Ramos (cell line): ENCODE measurements at regions not wholly inside any gene's neighbourhood (a gene's known extent, or its start where the extent isn't known, plus 50 kb on each side); places are given as distances from the start of the nearest gene placed in this dataset.

Source experiments
- in situ Hi-C: fragments of 300-500 bp; cut with MboI; formaldehyde crosslinking; loops from one replicate; pipeline ENCODE4 v1.14.3; 2022; ENCODE audit warnings: low sequenced_read_pairs; ENCODE audit not compliant: unreplicated experiment

- in situ Hi-C loops = no loop called here
These were observed 552.0 kb downstream of the SNAPC1 start for GRCh38 chr14:62314221-62314620.

- in situ Hi-C loops = no loop called here
These were observed 552.7 kb downstream of the SNAPC1 start for GRCh38 chr14:62314871-62315270.

DNA sequence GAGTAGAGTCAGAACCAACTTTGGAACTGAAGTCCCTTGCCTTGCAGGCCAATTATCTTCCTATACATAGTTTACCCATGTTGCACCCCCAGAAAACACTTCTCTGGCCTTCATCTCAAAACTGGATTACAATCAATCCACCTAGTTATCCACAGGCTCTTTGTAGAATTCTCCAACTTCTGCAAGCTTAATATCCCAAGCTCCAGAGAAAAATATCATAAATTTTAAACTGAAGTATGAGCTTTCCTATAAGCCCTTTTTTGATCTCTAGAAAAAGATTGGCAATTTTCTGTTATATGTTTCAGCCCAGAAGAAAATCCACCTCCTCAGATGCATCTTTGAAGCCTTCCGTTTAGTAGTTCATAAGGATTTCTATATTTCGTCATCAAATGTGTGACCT is 553.4 kb downstream of the SNAPC1 start:
- in situ Hi-C loops = no loop called here

DNA sequence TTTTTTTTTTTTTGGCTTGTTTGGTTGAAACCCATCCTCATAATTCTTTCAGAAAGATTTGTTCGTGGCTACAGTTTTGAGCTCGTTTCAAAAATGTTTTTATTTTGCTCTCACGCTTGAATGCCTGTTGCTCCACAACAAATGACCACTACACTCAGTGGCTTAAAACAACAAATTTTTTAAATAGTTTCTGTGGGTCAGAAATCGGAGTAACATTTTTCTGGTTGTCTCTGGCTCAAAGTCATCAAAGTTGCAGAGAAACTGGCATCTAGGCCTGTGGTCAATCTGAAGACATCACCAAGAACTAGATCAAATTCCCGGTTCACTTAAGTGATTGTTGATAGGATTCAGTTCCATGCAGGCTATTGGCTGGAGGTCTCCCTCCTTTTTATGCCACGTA is 560.0 kb downstream of the SNAPC1 start:
- in situ Hi-C loops = no loop called here

GRCh38 chr14:62329427-62329826 is 567.2 kb downstream of the SNAPC1 start:
- in situ Hi-C loops = no loop called here

DNA sequence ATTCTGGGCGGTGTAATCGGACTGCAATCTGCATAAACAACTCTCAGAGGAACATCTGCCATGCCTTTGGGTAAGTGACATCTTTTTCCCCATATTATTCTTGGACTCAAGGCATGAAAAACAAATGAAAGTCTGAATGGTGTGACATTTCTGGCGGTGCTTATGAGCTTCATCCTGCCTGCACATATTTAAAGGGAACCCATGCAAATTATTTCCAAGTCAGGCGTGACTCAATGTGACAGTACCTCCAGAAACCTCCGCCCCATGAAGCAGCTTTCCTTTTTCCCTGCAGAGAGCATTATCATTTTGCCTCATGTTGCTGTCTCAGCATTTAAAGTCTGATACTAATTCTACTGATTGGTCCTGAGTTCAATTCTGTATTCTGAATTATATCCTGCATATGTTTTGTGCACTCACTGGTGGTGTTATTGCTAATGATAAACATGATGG is 585.4 kb downstream of the SNAPC1 start:
- in situ Hi-C loops = no loop called here

- in situ Hi-C loops = no loop called here
These were observed 595.1 kb downstream of the SNAPC1 start for GRCh38 chr14:62357362-62357761.

- in situ Hi-C loops = no loop called here
These were observed 601.9 kb downstream of the SNAPC1 start for GRCh38 chr14:62364161-62364560.

- in situ Hi-C loops = no loop called here
These were observed 602.6 kb downstream of the SNAPC1 start for GRCh38 chr14:62364800-62365280.

DNA sequence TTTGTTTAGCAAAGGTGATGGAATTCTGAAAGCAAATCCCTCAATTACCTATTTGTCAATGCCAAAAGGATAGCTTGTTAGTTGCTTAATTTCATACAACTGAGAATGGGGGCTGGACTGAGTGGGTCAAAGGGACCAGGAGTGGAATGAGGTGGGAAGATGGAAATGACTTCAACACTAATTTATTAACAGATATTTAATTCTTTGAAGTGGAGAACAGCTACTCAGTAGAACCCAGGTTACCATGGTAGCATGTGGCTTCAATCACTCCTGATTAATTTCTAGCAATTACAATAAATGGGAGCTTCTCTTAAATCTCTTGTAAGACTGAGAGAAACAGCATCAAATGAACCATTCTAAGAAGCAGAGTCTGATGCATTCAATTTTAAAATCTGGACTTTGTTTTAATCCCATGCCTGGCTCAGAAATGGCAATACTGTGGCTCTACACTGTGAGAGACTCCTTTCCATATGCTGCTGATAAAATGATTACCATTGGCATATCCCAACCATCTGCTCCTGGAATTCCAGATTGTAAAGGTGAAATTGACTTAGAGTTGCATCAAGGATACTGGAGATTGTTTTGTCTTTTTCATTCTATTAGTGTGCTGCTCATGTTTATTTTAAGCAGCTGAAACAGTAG is 607.8 kb downstream of the SNAPC1 start:
- in situ Hi-C loops = no loop called here

- in situ Hi-C loops = no loop called here
These were observed 611.7 kb downstream of the SNAPC1 start for GRCh38 chr14:62373944-62374343.

DNA sequence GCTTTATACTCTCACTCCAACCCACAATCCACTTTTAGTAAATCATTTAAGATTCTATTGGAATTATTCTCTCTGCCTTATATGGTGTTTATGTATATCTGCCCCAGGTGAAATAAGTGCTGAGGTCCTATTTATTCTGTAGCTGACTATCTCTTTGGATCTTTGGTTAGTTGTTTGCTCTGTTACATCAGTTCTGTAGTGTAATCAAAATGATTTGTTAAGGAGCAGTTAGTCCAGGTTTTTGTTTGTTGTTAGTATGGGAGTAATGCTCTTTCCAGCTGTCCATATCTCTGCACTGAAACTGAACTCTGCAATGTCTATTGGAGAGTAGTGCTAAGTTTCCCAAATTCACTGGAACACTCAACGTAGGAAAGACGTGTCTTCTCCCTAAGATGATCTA is 615.8 kb downstream of the SNAPC1 start:
- in situ Hi-C loops = no loop called here

GRCh38 chr14:62381311-62382070 is 619.3 kb downstream of the SNAPC1 start:
- in situ Hi-C loops = no loop called here

- in situ Hi-C loops = no loop called here
These were observed 636.1 kb downstream of the KCNH5 start for GRCh38 chr14:62409169-62409568.

DNA sequence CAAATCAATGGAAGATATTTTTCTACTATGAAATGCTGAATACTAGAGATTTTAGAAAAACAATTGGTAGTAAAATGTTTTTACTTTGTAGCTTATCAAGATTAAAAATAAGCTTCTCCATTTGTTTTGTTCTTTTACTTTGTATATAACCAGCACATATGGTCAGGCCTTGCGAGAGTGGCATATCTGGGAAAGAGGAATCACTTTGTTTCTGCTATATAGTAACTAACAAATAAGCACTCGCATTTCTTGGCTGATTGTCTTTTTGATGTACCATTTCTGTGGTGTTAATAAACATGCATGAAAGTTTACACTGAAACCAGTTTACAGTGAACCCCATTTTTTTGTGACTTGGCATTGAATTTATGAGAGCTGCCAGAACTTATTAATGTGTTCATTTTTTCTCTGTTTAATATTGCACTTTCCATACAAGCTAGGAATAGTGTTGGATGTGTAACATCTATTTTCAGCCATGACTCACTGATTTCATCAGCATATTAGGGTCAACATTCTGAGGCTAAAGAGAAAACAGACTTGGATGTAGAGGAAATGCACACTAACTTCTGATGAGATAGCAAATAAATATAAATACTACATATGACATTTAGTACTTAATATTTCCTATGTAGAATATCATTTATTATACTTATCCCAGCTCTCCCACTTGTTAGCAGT is 635.5 kb downstream of the KCNH5 start:
- in situ Hi-C loops = no loop called here

DNA sequence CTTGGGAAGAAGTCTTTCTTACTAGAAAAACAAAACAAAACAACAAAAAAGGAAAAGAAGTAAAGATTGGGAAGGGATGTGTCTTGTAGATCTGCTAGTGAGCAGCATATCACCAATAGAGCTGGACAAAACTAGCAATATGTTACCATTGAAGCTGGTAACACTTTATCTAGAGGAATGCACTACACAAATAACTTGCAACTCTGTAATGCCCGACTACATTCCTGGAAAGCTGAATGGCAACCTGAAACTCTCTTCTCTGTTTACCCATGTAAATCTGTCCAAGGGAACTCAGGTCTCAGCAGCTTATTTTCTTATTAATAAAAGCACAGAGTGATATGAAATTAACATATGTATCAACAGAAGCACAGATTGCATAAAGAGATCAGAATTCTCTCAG is 624.4 kb downstream of the KCNH5 start:
- in situ Hi-C loops = no loop called here

GRCh38 chr14:62428429-62429203 is 616.6 kb downstream of the KCNH5 start:
- in situ Hi-C loops = no loop called here

DNA sequence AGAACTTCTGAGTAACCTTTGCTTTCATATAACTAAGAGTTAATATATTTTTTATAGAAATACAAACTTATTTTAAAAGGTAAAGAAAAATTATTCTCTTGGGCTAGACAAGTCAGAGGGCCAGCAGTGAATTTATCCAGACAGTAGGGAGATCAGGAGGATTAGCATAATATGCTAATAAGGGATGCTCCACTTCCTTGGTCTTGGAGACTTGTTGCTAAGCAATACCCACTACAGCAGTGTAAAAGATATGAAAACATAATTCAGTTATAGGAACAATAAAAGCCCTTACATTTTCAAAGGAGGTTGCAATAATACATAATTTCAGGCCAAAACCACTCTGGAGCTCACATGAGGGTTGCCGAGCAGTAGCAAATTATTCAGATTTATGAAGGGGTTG is 615.6 kb downstream of the KCNH5 start:
- in situ Hi-C loops = no loop called here

- in situ Hi-C loops = no loop called here
These were observed 613.8 kb downstream of the KCNH5 start for GRCh38 chr14:62431496-62431895.

DNA sequence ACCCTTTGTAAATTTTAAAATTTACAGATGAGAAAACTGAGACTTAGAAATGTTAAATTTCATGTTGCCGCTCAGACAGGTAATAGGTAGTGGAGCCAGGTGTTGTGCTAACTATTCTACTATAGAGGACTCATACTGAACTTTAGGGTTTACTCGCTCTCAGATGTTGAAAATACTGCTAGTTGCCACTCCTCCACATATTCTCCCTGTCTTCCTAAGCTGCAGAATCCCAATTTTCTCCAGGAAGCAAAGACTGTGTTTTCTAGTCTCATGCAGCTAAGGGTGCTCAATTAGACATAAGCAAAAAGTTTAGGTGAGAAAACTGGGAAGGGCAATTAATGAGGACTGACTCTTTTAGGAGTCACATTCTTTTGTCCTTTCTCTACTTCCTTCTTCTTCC is 612.3 kb downstream of the KCNH5 start:
- in situ Hi-C loops = no loop called here
